ENCODE measurements at regions not wholly inside any gene's neighbourhood (a gene's known extent, or its start where the extent isn't known, plus 50 kb on each side); places are given as distances from the start of the nearest gene placed in this dataset.

DNA sequence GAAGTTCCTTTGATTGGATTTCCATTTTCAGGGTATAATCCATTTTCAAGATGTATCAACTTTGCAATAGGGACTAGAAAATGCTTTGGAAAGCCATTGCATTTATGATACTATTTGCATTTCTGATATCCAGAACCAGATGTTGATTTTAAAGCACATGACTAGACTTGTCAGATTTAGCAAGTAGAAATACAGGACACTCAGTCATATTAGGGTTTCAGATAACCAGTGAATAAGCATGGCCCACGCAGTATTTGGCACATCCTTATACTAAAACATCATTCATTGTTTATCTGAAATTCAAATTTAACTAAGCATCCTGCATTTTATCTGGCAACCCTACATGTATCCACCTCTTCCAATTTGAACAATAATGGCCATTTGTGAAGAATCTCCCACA lies 113.3 kb upstream of the DPT start:
- TF ChIP-seq, protein P1, sequence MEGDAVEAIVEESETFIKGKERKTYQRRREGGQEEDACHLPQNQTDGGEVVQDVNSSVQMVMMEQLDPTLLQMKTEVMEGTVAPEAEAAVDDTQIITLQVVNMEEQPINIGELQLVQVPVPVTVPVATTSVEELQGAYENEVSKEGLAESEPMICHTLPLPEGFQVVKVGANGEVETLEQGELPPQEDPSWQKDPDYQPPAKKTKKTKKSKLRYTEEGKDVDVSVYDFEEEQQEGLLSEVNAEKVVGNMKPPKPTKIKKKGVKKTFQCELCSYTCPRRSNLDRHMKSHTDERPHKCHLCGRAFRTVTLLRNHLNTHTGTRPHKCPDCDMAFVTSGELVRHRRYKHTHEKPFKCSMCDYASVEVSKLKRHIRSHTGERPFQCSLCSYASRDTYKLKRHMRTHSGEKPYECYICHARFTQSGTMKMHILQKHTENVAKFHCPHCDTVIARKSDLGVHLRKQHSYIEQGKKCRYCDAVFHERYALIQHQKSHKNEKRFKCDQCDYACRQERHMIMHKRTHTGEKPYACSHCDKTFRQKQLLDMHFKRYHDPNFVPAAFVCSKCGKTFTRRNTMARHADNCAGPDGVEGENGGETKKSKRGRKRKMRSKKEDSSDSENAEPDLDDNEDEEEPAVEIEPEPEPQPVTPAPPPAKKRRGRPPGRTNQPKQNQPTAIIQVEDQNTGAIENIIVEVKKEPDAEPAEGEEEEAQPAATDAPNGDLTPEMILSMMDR (IDR thresholded peaks at IDR 0.05; ENCODE audit: low read length, missing control alignments), result no peak
- DNase-seq (ENCODE audit: low read depth), result no peak
- H3K4me3 ChIP-seq (replicated peaks; ENCODE audit: low read depth, low read length), result no peak overlapping the region

DNA sequence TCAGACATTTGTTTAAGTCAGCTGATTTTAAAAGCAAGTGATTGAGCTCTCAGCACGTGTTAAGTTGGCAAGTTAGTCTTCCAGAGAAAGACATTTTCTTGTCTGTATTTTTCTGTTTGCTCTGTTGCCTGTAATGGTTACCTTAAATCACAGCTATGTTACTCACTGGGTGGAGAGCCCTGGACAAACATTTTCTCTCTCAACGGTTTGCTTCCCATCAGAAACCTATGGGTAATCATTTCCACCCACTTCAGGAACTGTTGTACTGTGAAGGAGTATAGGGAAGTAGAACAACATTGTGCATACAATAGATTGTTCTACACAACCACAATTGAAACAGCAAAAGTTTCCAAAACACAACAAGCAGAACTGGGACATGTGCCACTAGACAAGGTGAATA lies 113.9 kb upstream of the DPT start:
- no peak overlapping the region for H3K4me3 ChIP-seq (replicated peaks; ENCODE audit: low read depth, low read length)
- DNase-seq (ENCODE audit: low read depth), result no peak
- TF ChIP-seq, protein P1 (IDR thresholded peaks at IDR 0.05; ENCODE audit: low read length, missing control alignments), result no peak

- DNase-seq (ENCODE audit: low read depth), result no peak
- no peak overlapping the region for H3K4me3 ChIP-seq (replicated peaks; ENCODE audit: low read depth, low read length)
- TF ChIP-seq, protein P1 (IDR thresholded peaks at IDR 0.05; ENCODE audit: low read length, missing control alignments), result no peak
These were observed 114.4 kb upstream of the DPT start for GRCh38 chr1:168843401-168843800.

- H3K4me3 ChIP-seq (replicated peaks; ENCODE audit: low read depth, low read length), result no peak overlapping the region
- TF ChIP-seq, protein P1 (IDR thresholded peaks at IDR 0.05; ENCODE audit: low read length, missing control alignments), result no peak
These were observed 114.9 kb upstream of the DPT start for GRCh38 chr1:168843950-168844349.

DNA sequence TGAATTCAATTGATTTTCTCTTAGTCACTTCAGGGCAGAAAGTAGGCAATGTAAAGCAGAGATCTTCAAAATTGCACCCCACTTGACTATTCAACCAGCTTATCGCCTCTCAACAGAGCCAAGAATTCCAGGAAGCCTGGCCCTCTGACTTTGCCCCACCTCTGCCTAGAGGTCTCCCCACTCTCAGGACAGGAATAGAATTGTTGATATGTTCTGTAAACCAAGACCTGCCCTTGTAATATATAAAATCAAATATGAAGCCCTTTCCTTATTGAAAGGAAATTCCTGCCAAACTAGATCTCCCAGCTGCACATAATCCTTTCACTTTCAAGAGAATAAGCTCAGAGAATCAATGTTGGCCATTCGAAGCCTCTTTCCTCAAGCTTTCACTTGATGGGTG lies 116.1 kb upstream of the DPT start:
- no peak overlapping the region for H3K4me3 ChIP-seq (replicated peaks; ENCODE audit: low read depth, low read length)
- TF ChIP-seq, protein P1 (IDR thresholded peaks at IDR 0.05; ENCODE audit: low read length, missing control alignments), result no peak

More at GRCh38 chr1:168843950-168844349, 114.9 kb upstream of the DPT start:
- DNase-seq (ENCODE audit: low read depth), result no peak

DNA sequence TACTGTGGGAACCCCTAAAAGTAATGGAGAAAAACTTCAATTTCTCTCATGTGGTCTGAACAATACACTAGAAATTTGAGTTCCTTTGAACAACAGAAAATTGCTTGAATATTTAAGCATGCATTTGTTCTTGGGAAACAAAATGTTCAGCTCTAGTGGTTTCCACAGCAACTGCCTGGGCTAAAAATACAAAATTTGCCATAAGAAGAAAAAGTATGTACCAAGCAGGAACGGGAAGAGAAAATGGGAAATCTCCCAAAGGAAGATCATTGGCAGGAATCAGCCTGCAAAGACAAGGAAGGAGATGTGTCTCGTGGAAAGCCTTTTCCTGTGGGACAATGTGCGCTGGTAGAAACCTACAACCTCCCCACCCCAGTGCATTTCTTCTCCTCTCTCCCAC lies 119.0 kb upstream of the DPT start:
- TF ChIP-seq, protein P1 (IDR thresholded peaks at IDR 0.05; ENCODE audit: low read length, missing control alignments), result no peak
- no peak overlapping the region for H3K4me3 ChIP-seq (replicated peaks; ENCODE audit: low read depth, low read length)
- no peak for DNase-seq (ENCODE audit: low read depth)

More for the DNA sequence above, 116.1 kb upstream of the DPT start:
- no peak for DNase-seq (ENCODE audit: low read depth)

GRCh38 chr1:168861421-168862004 lies 132.5 kb upstream of the DPT start:
- TF ChIP-seq, protein P1 (IDR thresholded peaks at IDR 0.05; ENCODE audit: low read length, missing control alignments), result no peak
- no peak overlapping the region for H3K4me3 ChIP-seq (replicated peaks; ENCODE audit: low read depth, low read length)
- DNase-seq (ENCODE audit: low read depth), result no peak

Measured in fibroblast of pulmonary artery (primary cell).